ENCODE measurements at regions not wholly inside any gene's neighbourhood (a gene's known extent, or its start where the extent isn't known, plus 50 kb on each side); places are given as distances from the start of the nearest gene placed in this dataset.

DNA sequence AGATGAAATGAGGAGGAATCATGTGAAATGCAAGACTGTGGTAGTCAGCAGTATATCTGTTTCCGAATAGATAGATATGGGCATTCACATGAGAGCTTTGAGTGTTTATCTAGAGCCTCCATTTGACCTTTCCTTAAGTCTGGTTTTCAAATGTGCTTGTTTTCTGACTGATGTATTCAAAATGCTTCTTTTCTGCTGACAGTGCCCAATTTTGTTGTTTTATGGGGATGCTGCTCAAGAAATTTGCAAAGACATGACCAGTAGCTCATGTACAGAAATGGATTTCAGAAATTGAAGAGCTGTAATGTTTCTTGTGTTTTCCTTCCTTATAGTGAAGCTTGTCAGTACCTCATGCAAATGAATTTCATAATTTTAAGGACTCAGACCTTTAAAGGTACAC, 903.4 kb upstream of the CDH8 start:
- no peaks in the 10 kb centered on the region for H3K4me1 ChIP-seq
- POLR2A ChIA-PET = no interaction called here
- peaks cover 6% of the 10 kb centered on the region for H3K4me1 Mint-ChIP-seq (ENCODE audit: low read depth, unreplicated experiment)
- H3K4me3 Mint-ChIP-seq (ENCODE audit: unreplicated experiment) = no peak overlapping the region
- no peaks in the 10 kb centered on the region for H3K9me3 Mint-ChIP-seq (ENCODE audit: unreplicated experiment)
- H3K4me3 ChIP-seq (ENCODE audit: low read depth, low read length) = no peak overlapping the region
- H3K27ac Mint-ChIP-seq (ENCODE audit: unreplicated experiment) = no peak overlapping the region
- no TSS peak for BruUV-seq (replicated peaks)
- intact Hi-C loops (cut with micrococcal nuclease; ENCODE audit: unreplicated experiment) = no loop called here
- H3K36me3 Mint-ChIP-seq (ENCODE audit: insufficient read depth, unreplicated experiment) = no peaks in the 10 kb centered on the region
- H3K9me3 ChIP-seq = no peaks in the 10 kb centered on the region
- H3K36me3 ChIP-seq (ENCODE audit: control insufficient read depth, insufficient read depth, low read length) = no peaks in the 10 kb centered on the region
- no peak for DNase-seq
- TF ChIP-seq, protein P1, sequence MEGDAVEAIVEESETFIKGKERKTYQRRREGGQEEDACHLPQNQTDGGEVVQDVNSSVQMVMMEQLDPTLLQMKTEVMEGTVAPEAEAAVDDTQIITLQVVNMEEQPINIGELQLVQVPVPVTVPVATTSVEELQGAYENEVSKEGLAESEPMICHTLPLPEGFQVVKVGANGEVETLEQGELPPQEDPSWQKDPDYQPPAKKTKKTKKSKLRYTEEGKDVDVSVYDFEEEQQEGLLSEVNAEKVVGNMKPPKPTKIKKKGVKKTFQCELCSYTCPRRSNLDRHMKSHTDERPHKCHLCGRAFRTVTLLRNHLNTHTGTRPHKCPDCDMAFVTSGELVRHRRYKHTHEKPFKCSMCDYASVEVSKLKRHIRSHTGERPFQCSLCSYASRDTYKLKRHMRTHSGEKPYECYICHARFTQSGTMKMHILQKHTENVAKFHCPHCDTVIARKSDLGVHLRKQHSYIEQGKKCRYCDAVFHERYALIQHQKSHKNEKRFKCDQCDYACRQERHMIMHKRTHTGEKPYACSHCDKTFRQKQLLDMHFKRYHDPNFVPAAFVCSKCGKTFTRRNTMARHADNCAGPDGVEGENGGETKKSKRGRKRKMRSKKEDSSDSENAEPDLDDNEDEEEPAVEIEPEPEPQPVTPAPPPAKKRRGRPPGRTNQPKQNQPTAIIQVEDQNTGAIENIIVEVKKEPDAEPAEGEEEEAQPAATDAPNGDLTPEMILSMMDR (IDR thresholded peaks at IDR 0.05; ENCODE audit: insufficient read depth in 1 of 2, low read depth in 1 of 2, low read length in 1 of 2, severe bottlenecking in 1 of 2, unreplicated experiment in 1 of 2) = no peak
- H3K27me3 Mint-ChIP-seq (ENCODE audit: insufficient read depth, unreplicated experiment) = peaks cover 16% of the 10 kb centered on the region
- no peaks in the 10 kb centered on the region for H3K27me3 ChIP-seq (replicated peaks; ENCODE audit: control insufficient read depth, insufficient read depth, low read length)
- CTCF ChIA-PET = no interaction called here

DNA sequence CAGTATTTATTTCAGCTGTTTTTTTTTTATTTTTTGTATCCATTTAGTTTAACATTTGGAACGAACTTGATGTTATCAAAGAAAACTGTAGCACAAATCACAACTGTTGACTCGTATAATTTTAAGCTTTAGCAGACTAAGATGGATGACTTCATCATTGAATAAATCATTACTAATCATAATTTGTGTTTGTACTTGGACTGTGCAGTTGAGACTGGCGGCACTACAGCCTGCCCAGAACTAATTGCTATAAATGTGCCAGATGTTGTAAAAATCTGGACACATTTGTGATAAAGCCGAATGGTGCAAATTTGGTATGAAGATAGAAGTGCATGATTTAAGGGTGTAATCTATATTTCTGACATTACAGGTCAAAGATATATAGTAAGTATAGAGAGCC, 897.7 kb upstream of the CDH8 start:
- H3K27me3 ChIP-seq (replicated peaks; ENCODE audit: control insufficient read depth, insufficient read depth, low read length) = no peaks in the 10 kb centered on the region
- Mint-ChIP-seq H3K4me3 (ENCODE audit: unreplicated experiment) (no peak overlapping the region), H3K27ac (ENCODE audit: unreplicated experiment) (no peak overlapping the region), H3K27me3 (ENCODE audit: insufficient read depth, unreplicated experiment) (peaks cover 6% of the 10 kb centered on the region), H3K4me1 (ENCODE audit: low read depth, unreplicated experiment) (peaks cover 6% of the 10 kb centered on the region), H3K36me3 (ENCODE audit: insufficient read depth, unreplicated experiment) (no peaks in the 10 kb centered on the region), H3K9me3 (ENCODE audit: unreplicated experiment) (no peaks in the 10 kb centered on the region)
- no peaks in the 10 kb centered on the region for H3K36me3 ChIP-seq (ENCODE audit: control insufficient read depth, insufficient read depth, low read length)
- TF ChIP-seq, protein P1 (IDR thresholded peaks at IDR 0.05; ENCODE audit: insufficient read depth in 1 of 2, low read depth in 1 of 2, low read length in 1 of 2, severe bottlenecking in 1 of 2, unreplicated experiment in 1 of 2) = no peak
- POLR2A ChIA-PET = no interaction called here
- DNase-seq = no peak
- BruUV-seq (replicated peaks) = no TSS peak
- H3K4me3 ChIP-seq (ENCODE audit: low read depth, low read length) = no peak overlapping the region
- H3K9me3 ChIP-seq = no peaks in the 10 kb centered on the region
- CTCF ChIA-PET = no interaction called here
- intact Hi-C loops (cut with micrococcal nuclease; ENCODE audit: unreplicated experiment) = no loop called here
- no peaks in the 10 kb centered on the region for H3K4me1 ChIP-seq

- no peaks in the 10 kb centered on the region for H3K9me3 ChIP-seq
- H3K27me3 ChIP-seq (replicated peaks; ENCODE audit: control insufficient read depth, insufficient read depth, low read length) = no peaks in the 10 kb centered on the region
- Mint-ChIP-seq H3K36me3 (ENCODE audit: insufficient read depth, unreplicated experiment) (no peaks in the 10 kb centered on the region), H3K27me3 (ENCODE audit: insufficient read depth, unreplicated experiment) (peaks cover 3% of the 10 kb centered on the region), H3K4me1 (ENCODE audit: low read depth, unreplicated experiment) (no peaks in the 10 kb centered on the region), H3K4me3 (ENCODE audit: unreplicated experiment) (no peak overlapping the region), H3K9me3 (ENCODE audit: unreplicated experiment) (no peaks in the 10 kb centered on the region), H3K27ac (ENCODE audit: unreplicated experiment) (no peak overlapping the region)
- TF ChIP-seq, protein P1 (IDR thresholded peaks at IDR 0.05; ENCODE audit: insufficient read depth in 1 of 2, low read depth in 1 of 2, low read length in 1 of 2, severe bottlenecking in 1 of 2, unreplicated experiment in 1 of 2) = no peak
- ChIA-PET CTCF (no interaction called here), POLR2A (no interaction called here)
- DNase-seq = no peak
- H3K4me1 ChIP-seq = no peaks in the 10 kb centered on the region
- no peaks in the 10 kb centered on the region for H3K36me3 ChIP-seq (ENCODE audit: control insufficient read depth, insufficient read depth, low read length)
- no TSS peak for BruUV-seq (replicated peaks)
- H3K4me3 ChIP-seq (ENCODE audit: low read depth, low read length) = no peak overlapping the region
- intact Hi-C loops (cut with micrococcal nuclease; ENCODE audit: unreplicated experiment) = no loop called here
Measured at GRCh38 chr16:62929593-62929992, 893.4 kb upstream of the CDH8 start.
